T1000 (cell line): ENCODE measurements at regions not wholly inside any gene's neighbourhood (a gene's known extent, or its start where the extent isn't known, plus 50 kb on each side); places are given as distances from the start of the nearest gene placed in this dataset.

Source experiments
- DNase-seq: peaks from one replicate; lab custom pipeline; 2025; ENCODE audit warnings: mixed read lengths; lab: John Stamatoyannopoulos, UW

- no peak for DNase-seq
Measured at GRCh38 chr4:63814171-63814964, 594.9 kb downstream of the TECRL start.

GRCh38 chr4:63799166-63799565 is 610.1 kb downstream of the TECRL start:
- DNase-seq: no peak

- no peak for DNase-seq
Measured at GRCh38 chr4:63795301-63795700, 613.9 kb downstream of the TECRL start.

- no peak for DNase-seq
Measured at GRCh38 chr4:63790377-63790776, 618.9 kb downstream of the TECRL start.

- no peak for DNase-seq
Measured at GRCh38 chr4:63788271-63788670, 621.0 kb downstream of the TECRL start.

GRCh38 chr4:63787326-63787725 is 621.9 kb downstream of the TECRL start:
- DNase-seq: no peak

GRCh38 chr4:63786171-63786570 is 623.1 kb downstream of the TECRL start:
- DNase-seq: no peak

GRCh38 chr4:63784822-63785221 is 624.4 kb downstream of the TECRL start:
- no peak for DNase-seq

GRCh38 chr4:63777601-63778000 is 631.6 kb downstream of the TECRL start:
- DNase-seq: no peak

- no peak for DNase-seq
Measured at GRCh38 chr4:63764400-63764799, 644.9 kb downstream of the TECRL start.

- no peak for DNase-seq
Measured at GRCh38 chr4:63757929-63758328, 651.3 kb downstream of the TECRL start.

GRCh38 chr4:63742882-63743281 is 666.4 kb downstream of the TECRL start:
- no peak for DNase-seq

- no peak for DNase-seq
Measured at GRCh38 chr4:63729519-63729918, 679.7 kb downstream of the TECRL start.

- DNase-seq: no peak
Measured at GRCh38 chr4:63728480-63729177, 680.6 kb downstream of the TECRL start.

- DNase-seq: no peak
Measured at GRCh38 chr4:63717384-63717783, 691.9 kb downstream of the TECRL start.

- DNase-seq: no peak
Measured at GRCh38 chr4:63708661-63709060, 700.6 kb downstream of the TECRL start.

- DNase-seq: no peak
Measured at GRCh38 chr4:63700569-63700968, 708.7 kb downstream of the TECRL start.

- DNase-seq: no peak
Measured at GRCh38 chr4:63693321-63693720, 715.9 kb downstream of the TECRL start.

GRCh38 chr4:63678358-63678931 is 730.8 kb downstream of the TECRL start:
- DNase-seq: no peak

- no peak for DNase-seq
Measured at GRCh38 chr4:63670735-63671134, 738.5 kb downstream of the TECRL start.

- no peak for DNase-seq
Measured at GRCh38 chr4:63663870-63664269, 745.4 kb downstream of the TECRL start.

GRCh38 chr4:63644396-63644795 is 764.9 kb downstream of the TECRL start:
- DNase-seq: no peak

- no peak for DNase-seq
Measured at GRCh38 chr4:63637270-63637669, 772.0 kb downstream of the TECRL start.
